Right lobe of liver (tissue), 6 donors: ENCODE measurements at regions not wholly inside any gene's neighbourhood (a gene's known extent, or its start where the extent isn't known, plus 50 kb on each side); places are given as distances from the start of the nearest gene placed in this dataset.

ENCODE experiments used
- ATAC-seq, 4 donors: fragments of 200-7000 bp; cut with Tn5 transposase; one replicate each; pipeline ENCODE4 v1.9.1; 2020; ENCODE audit warnings: mild to moderate bottlenecking in 4 of 4, moderate library complexity in 4 of 4
- DNase-seq, 3 donors: peaks; one replicate each; pipeline ENCODE4 v3.0.0-alpha.2; 2020
- H3K27ac ChIP-seq, 3 donors: fragments of 200-600 bp; one replicate each; pipeline ENCODE4 v1.8.0; 2022
- H3K27me3 ChIP-seq, 2 donors: fragments of 200-600 bp; one replicate each; pipeline ENCODE4 v1.8.0; 2022
- H3K36me3 ChIP-seq, 4 donors: fragments of 200-600 bp; sonication (generic) in 1 of 4; one replicate each; pipeline versions ENCODE4 v1.5.1 to v1.8.0; 2017 to 2022; ENCODE audit warnings: control low read depth in 1 of 4
- H3K4me1 ChIP-seq, 4 donors: fragments of 200-600 bp; sonication (generic) in 1 of 4; one replicate each; pipeline versions ENCODE4 v1.5.1 to v1.8.0; 2017 to 2022; ENCODE audit warnings: control low read depth in 1 of 4
- H3K4me3 ChIP-seq, 3 donors: fragments of 200-600 bp; one replicate each; pipeline ENCODE4 v1.8.0; 2022
- H3K9me3 ChIP-seq, 4 donors: fragments of 200-600 bp; sonication (generic) in 1 of 4; one replicate each; pipeline versions ENCODE4 v1.5.1 to v1.8.0; 2017 to 2022; ENCODE audit warnings: control low read depth in 1 of 4
- POLR2A ChIP-seq: fragments of 450-650 bp; IDR thresholded peaks from one replicate; pipeline ENCODE4 v1.6.1; 2017; ENCODE audit warnings: antibody characterized with exemption, mild to moderate bottlenecking
- WGBS: methylation state at CpG from one replicate; pipeline ENCODE4 v1.1.6; 2018; ENCODE audit warnings: low coverage, low lambda C conversion rate; ENCODE audit not compliant: insufficient coverage; ENCODE audit errors: missing lambda C conversion rate; 5-methylcytosine and 5-hydroxymethylcytosine counted together
- intact Hi-C, 2 donors: fragments of 100-400 bp; cut with DNase I; formaldehyde crosslinking; loops; one replicate each; pipeline versions ENCODE4 v1.11.2 to v1.14.1; 2022
- TF ChIP-seq, protein P1 (sequence below), 4 donors: fragments of 200-600 bp in 3 of 4; fragments of 450-650 bp in 1 of 4; IDR thresholded peaks; one replicate each; pipeline versions ENCODE4 v1.5.1 to v1.8.0; 2016 to 2022; ENCODE audit warnings: antibody characterized with exemption in 4 of 4, mild to moderate bottlenecking in 2 of 4
- donor health status: DM: no; HTN: yes; CAD: no.
- donor health status: DM: no; HTN: no; CAD: no.
- donor health status: DM: no; HTN: no; CAD: no.
- donor health status: DM: no; HTN: yes; CAD: no.
- donor health status: DM: no; HTN: yes; CAD: no.

DNA sequence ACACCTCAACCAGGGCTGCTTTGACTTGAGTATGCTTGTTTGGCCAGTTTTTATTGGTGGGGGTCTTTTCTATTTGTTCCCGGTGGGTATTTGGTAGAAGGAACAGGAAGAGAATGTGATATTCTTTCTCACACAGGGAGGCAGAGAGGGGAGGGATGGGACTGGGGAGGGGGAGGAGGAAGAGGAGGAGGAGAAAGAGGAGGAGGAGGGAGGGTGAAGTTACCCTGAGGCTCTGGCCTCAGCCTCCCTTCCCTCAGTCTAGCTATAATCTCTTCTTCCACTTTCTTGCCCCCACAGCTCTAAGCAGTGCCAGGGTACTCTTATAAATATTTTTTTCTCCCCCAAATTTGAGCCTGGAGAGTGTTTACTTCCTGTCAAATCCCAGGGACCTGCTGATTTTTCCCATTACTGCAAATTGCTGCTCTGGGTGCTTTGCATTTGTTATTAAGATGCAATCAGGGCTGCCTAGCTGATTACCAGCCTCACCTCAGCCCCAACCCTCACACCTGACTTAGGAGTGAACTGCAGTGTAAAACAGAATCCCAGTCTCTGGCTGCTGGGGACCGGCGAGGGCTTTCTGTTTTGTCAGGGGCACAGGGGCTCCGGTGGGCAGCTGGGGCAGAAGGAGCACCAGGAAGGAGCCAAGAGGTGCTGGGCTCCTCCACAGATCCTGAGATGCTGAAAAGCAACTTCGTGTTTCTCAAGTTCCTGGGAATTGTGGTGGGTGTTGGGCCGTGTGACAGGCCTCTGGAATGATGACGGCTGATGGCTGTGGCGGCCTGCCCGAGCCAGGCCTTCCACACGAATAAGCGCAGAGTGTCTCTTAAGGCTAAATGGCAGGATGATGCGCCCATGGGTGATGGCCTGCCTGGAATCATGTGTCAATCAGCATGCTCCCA, 141.4 kb downstream of the CD83 start:
- no peak overlapping the region for H3K27ac ChIP-seq
- WGBS = 87% methylated on average over 6 of the region's 12 CpGs
- H3K9me3 ChIP-seq = peaks cover 0 to 7% (median 0%) of the 10 kb centered on the region in 4 donors
- H3K4me1 ChIP-seq = no peaks in the 10 kb centered on the region
- DNase-seq (no peak), ATAC-seq (no peak)
- no peaks in the 10 kb centered on the region for H3K27me3 ChIP-seq
- no peaks in the 10 kb centered on the region for H3K36me3 ChIP-seq
- no peak overlapping the region for H3K4me3 ChIP-seq
- intact Hi-C loops = no loop called here
- no peak for TF ChIP-seq POLR2A

DNA sequence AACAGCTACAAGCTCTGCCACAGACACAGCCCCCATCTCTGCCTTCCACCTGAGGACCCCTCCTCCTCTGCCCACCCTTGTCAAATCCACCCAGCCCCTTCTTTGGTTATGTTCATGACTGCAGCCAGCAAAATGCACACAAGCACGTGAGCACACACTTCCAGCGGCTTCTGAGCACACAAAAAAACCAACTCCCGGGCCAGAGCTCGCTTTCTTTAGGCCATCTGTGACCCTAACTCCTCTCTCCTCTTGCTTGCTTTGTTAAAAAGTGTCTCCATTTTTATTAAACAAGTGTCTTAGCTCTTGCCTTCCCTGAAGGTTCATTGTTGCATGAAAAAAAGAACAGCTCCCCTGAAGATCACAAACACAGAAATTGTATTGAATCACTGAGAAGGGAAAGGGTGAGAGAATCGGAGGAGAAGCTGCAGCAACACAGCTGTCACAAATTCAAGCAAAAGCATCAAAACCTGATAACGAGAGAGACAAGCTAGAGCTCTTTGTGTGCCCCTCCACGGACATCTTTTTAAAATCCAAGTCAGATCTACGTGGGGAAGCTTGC, 142.1 kb downstream of the CD83 start:
- no peak for TF ChIP-seq POLR2A
- TF ChIP-seq, protein P1, sequence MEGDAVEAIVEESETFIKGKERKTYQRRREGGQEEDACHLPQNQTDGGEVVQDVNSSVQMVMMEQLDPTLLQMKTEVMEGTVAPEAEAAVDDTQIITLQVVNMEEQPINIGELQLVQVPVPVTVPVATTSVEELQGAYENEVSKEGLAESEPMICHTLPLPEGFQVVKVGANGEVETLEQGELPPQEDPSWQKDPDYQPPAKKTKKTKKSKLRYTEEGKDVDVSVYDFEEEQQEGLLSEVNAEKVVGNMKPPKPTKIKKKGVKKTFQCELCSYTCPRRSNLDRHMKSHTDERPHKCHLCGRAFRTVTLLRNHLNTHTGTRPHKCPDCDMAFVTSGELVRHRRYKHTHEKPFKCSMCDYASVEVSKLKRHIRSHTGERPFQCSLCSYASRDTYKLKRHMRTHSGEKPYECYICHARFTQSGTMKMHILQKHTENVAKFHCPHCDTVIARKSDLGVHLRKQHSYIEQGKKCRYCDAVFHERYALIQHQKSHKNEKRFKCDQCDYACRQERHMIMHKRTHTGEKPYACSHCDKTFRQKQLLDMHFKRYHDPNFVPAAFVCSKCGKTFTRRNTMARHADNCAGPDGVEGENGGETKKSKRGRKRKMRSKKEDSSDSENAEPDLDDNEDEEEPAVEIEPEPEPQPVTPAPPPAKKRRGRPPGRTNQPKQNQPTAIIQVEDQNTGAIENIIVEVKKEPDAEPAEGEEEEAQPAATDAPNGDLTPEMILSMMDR (IDR thresholded peaks at IDR 0.05) = no peak
- intact Hi-C loops = no loop called here
- WGBS = 73% methylated on average over 8 of the region's 8 CpGs

DNA sequence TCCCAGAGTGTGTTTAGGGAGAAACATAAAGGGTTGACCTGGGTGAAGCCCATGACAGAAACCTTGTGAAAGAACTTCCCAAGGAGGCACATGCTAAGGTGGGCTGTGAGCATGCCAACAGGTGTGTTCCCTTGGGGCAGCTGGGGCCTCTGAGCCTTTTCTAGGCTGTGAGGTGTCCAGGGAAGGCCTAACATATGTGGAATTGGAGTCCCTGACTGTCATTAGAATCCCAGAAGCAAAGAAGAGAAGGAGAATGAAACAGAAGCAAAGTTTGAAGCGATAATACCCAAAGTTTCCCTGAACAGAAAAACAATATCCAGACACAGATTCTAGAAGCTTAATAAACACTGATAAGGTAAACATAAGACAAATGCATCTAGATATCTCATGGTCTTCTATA, 143.3 kb downstream of the CD83 start:
- no peak for DNase-seq
- no peak for ATAC-seq
- H3K36me3 ChIP-seq = no peaks in the 10 kb centered on the region

More for the DNA sequence above, 142.1 kb downstream of the CD83 start:
- no peaks in the 10 kb centered on the region for H3K4me1 ChIP-seq
- DNase-seq (no peak), ATAC-seq (no peak)
- no peak overlapping the region for H3K27ac ChIP-seq
- H3K36me3 ChIP-seq = no peaks in the 10 kb centered on the region
- H3K27me3 ChIP-seq = no peaks in the 10 kb centered on the region
- peaks cover 0 to 10% (median 0%) of the 10 kb centered on the region in 4 donors for H3K9me3 ChIP-seq
- no peak overlapping the region for H3K4me3 ChIP-seq

DNA sequence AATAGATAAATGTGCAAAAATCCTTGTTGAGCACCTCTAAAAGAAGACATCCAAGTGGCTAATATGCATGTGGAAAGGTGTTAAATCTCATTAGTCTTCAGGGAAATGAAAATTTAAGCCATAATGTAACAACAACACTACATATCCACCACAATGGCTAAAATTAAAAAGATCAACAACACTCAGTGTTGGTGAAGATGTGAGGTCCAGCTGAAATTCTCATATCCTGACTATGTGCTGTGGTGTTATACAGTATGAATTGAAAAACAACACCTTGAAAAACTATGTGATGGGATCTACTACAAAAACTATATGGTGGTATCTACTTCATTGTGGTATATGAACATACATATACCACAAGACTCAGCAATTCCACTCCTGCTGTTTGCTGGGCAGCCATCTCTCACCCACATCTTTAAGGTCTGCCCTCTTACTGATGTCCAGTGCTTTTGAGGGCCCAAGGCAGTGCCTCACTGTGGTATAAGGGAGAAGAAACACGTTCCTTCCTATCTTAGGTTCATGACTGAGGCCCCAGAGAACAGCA, 146.4 kb downstream of the CD83 start:
- H3K4me3 ChIP-seq = no peak overlapping the region
- no peak for ATAC-seq
- 100% methylated on average over 1 of the region's 1 CpG for WGBS
- no peak for TF ChIP-seq POLR2A
- TF ChIP-seq, protein P1 (IDR thresholded peaks at IDR 0.05) = no peak
- H3K27me3 ChIP-seq = no peaks in the 10 kb centered on the region
- intact Hi-C loops = no loop called here
- H3K27ac ChIP-seq = no peak overlapping the region
- peaks cover 0 to 10% (median 0%) of the 10 kb centered on the region in 4 donors for H3K9me3 ChIP-seq
- no peak for DNase-seq
- no peaks in the 10 kb centered on the region for H3K36me3 ChIP-seq
- no peaks in the 10 kb centered on the region for H3K4me1 ChIP-seq

More for the DNA sequence above, 143.3 kb downstream of the CD83 start:
- H3K27me3 ChIP-seq = no peaks in the 10 kb centered on the region
- peaks cover 0 to 10% (median 0%) of the 10 kb centered on the region in 4 donors for H3K9me3 ChIP-seq
- no peak overlapping the region for H3K27ac ChIP-seq
- H3K4me1 ChIP-seq = no peaks in the 10 kb centered on the region
- H3K4me3 ChIP-seq = no peak overlapping the region
- 100% methylated on average over 1 of the region's 1 CpG for WGBS
- TF ChIP-seq POLR2A = no peak
- TF ChIP-seq, protein P1 (IDR thresholded peaks at IDR 0.05) = no peak
- intact Hi-C loops = no loop called here
